ENCODE measurements at regions not wholly inside any gene's neighbourhood (a gene's known extent, or its start where the extent isn't known, plus 50 kb on each side); places are given as distances from the start of the nearest gene placed in this dataset.

DNA sequence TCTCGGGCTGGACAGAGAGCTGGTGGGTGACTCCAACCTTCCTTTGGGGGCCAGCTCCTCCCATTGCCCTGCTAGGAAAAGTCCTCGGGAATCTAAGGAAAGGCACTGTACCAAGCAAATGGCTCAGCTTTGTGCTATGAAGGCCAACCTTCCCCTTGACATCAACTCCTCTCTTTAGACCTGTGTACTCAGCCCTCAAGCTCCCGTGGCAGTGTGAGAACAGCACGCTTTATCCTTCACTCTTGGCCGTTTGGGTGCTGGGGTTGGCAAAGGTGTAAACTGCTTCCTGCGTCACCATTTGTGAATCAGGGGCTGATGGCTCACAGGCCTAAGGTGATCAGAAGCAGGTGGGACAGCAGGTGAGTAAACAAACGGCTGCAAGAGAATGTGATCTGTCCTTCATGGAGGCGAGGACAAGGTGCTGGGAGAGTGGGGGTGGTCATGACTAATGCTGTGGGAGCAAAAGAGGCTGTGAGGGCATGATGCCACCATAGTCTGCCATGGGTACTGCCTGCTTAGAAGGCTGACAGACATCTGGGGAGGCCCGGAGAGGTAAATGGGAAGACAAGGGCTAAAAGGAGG is 165.2 kb upstream of the TPM1 start:
- peak; percentile 73 for DNase-seq

DNA sequence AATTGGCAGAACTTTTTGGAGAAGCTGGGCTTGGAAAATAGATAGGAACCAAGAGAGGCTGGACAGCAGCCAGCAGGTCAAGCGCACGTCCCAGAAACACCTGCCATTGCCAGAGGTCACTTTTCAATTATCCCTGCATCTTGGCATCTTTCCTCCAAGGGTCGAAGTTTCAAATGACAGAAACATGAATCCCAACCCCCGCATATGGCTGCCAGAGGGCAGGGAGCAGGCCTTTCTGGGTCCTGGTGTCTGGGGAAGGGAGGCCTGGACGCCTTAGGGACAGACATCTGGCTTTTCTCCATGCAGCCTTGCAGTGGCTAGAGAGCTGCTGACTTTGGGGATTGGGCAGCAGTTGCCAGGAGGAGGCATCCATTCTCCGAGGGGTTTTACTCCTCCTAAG is 164.5 kb upstream of the TPM1 start:
- DNase-seq: no peak

GRCh38 chr15:62879770-62880169 is 162.8 kb upstream of the TPM1 start:
- no peak for DNase-seq

DNA sequence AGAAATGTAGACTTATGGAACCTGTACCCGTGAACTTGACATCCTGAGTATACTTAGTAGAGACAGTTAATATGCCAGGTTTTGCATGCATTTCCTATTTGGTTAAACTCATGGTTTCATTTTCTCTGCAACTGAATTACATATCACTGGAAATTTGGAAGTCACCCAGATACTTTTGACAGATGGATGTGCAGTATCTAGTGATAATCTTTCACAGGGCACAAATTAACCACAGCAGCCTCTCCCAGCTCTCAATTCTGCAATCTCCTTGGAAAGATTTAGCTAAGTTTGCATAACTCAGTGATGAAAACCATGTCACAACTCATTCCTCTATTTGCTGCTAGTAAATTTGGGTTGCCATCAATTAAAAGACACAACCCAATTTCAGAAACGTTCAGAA is 162.3 kb upstream of the TPM1 start:
- DNase-seq: no peak

DNA sequence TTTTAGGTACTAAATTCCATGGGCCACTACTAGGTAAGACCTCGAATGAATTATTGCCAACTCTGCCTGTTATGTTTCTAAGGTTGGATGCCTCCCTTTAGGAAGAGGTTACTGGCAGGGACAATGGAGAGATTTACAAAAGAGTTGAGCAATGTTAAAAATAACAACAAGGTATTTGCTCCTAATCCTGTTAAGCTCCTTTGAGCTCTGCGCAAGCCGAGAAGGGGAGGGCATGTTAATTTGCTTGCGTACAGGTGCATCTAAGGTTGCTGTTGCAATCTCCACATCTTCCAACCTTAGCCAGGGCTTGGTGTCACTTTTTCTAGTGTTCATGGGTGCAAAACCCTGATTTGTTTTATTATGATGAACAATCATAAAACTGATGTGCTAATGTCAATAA is 161.5 kb upstream of the TPM1 start:
- DNase-seq: no peak

- no peak for DNase-seq
Observed at GRCh38 chr15:62883938-62884479, 158.5 kb upstream of the TPM1 start.

DNA sequence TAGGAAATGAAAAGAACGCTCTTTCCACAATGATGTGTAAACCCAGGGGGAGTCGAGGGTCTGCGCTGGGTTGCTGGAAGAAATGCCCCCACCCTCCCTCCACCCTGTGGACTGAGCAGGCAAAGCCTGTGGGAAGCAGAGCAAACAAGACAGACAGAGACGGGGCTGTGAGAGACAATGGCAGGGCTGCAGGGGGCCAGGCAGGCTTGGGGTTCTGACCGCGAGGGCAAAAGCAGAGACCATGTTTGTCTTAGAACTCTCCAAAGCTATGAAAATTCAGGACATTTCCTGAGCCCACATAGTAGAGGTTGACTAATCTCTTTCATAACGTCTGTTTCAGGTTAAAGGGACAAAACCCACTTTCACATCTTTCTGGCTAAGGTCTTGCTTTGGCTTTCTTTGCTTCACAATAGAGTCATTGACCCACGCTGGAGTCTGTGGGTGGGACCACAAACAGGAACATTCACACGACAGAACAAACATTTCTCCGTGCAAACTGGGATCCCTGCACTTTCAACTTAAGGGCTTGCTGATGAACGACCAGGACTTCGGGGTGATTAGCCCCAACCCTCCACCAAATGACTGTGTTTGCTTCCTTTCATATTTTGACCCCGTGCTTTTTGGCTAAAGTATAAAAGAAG is 156.0 kb upstream of the TPM1 start:
- no peak for DNase-seq

- DNase-seq: no peak
Observed at GRCh38 chr15:62887113-62887570, 155.4 kb upstream of the TPM1 start.

DNA sequence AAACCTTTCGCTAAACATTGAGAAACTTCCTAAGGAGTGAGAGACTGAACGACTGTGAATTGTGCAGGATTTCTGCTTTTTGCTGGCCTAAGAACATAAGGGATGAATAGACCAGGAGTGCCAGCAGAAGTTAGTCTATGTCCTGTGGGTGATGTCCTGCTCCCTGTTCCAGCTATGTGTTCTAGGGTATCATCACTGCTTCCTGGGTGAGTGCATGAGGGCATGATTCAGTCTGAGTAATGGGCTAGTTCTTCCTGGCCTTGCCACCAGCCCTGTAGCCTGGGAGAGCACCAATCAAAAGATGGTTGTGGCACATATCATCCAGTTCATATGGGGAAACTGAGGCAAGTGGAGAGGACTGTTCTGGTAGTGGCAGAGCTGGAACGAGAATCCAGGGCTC is 153.9 kb upstream of the TPM1 start:
- no peak for DNase-seq

- DNase-seq: no peak
Observed at GRCh38 chr15:62889141-62889661, 153.3 kb upstream of the TPM1 start.

DNA sequence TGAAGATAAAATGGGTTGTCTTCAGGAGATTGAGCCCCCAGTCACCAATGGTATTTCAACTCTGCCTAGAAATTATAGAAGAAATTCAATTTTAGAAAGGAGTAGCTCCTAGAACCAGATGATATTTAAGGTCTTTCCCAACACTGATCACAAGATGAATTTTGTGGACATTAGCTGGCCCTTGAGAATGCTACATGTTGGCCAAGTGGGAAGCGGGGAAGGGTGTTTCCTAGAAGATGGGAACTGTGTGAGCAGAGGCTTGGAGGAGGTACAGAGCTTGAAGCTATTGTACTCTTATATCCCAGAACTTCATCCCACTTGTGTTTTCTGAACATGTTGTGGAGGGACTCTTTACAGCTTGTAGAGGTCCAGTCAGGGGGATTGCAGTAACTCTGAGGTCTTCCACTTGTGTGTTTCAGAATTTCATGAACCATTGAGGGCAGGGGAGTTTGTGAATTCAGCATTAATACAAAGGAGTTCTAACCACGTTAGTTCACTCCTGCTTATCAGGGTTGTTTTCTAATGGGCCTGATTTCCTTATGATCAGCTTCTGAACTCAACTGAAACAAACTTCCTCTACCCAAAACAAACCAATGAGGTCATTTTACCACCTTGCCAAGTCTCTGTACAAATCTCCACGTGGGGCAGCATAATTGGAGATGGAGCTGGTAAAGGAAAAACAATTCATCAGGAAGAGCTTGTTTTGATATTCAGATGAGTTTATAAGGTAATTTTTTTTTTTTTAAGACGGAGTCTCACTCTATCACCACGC is 152.6 kb upstream of the TPM1 start:
- no peak for DNase-seq

- DNase-seq: no peak
Observed at GRCh38 chr15:62894322-62895085, 148.0 kb upstream of the TPM1 start.

- no peak for DNase-seq
Observed at GRCh38 chr15:62895139-62895866, 147.2 kb upstream of the TPM1 start.

GRCh38 chr15:62895905-62896316 is 146.6 kb upstream of the TPM1 start:
- DNase-seq: no peak

GRCh38 chr15:62896380-62896866 is 146.1 kb upstream of the TPM1 start:
- DNase-seq: no peak

DNA sequence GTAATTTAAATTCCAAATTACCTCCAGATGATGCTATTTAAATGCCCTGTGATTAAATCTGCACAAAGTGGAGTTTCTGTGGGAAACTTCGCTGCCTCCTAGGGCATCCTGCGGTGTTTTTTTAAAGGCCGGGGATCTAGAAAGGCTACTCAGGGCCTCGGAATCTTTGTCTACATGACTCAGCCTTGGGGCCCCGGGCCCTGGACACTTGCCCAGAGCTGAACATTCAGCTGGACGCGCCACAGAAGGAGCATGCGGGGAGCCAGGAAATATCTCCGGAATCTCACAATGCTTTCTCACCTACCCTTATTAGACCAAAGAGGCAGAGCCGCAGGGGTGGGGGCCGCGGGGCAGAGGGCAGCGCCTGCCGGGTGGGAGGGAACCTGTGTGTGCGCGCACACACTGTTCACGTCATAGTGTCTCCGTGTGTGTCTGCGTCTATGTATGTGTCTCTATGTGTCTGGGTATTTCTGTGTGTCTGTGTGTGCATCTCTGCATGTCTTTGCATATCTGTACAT is 145.5 kb upstream of the TPM1 start:
- DNase-seq: peak; percentile 20

- no peak for DNase-seq
Observed at GRCh38 chr15:62897634-62898033, 144.9 kb upstream of the TPM1 start.

GRCh38 chr15:62899090-62899493 is 143.5 kb upstream of the TPM1 start:
- DNase-seq: no peak

- DNase-seq: no peak
Observed at GRCh38 chr15:62900071-62900802, 142.3 kb upstream of the TPM1 start.

GRCh38 chr15:62901087-62901486 is 141.5 kb upstream of the TPM1 start:
- no peak for DNase-seq

Measured in SHP77 treated with DMSO at 0.1 percent for 48 hours (cell line).